HepG2 (cell line): ENCODE measurements at regions not wholly inside any gene's neighbourhood (a gene's known extent, or its start where the extent isn't known, plus 50 kb on each side); places are given as distances from the start of the nearest gene placed in this dataset.

Experiments
- ATAC-seq: fragments of 200-7000 bp; cut with Tn5 transposase; 3 replicates; pipeline ENCODE4 v1.9.1; 2020; ENCODE audit warnings: mild to moderate bottlenecking, moderate library complexity
- BruUV-seq: library from RNA; stranded (reverse); fragments of 400-500 nt; replicated peaks from 2 replicates; lab custom pipeline; 2021; lab: Mats Ljungman, UMichigan
- CTCF ChIA-PET: fragments of 300-600 bp; formaldehyde crosslinking; extraction: SDS; loops from one replicate; lab custom pipeline; 2021; ENCODE audit warnings: low total read pairs, inconsistent platforms, low intra/inter-chr PET ratio; lab: Yijun Ruan, JAX
- POLR2A ChIA-PET: fragments of 350-600 bp; sonication (Branson Sonifier 250); formaldehyde crosslinking; loops from one replicate; lab custom pipeline; 2020; ENCODE audit warnings: antibody characterized with exemption, inconsistent platforms; lab: Yijun Ruan, JAX
- DNase-seq: peaks from one replicate; pipeline ENCODE4 v3.0.0-alpha.2; 2015; ENCODE audit warnings: low spot score
- FAIRE-seq: peaks from 3 replicates; lab custom pipeline; 2011; peaks lifted over from hg19 to GRCh38; lab: Jason Lieb, UNC
- H2AFZ ChIP-seq: one replicate; pipeline ENCODE4 v1.6.1; 2011; ENCODE audit warnings: low read length, inconsistent platforms
- H3K27ac ChIP-seq: fragments of 300-600 bp; 3 replicates; pipeline ENCODE4 v1.8.0; 2011; ENCODE audit warnings: mixed run types, mild to moderate bottlenecking, mixed read lengths, low read length, inconsistent platforms; ENCODE audit not compliant: insufficient read depth; ENCODE audit errors: extremely low read length
- H3K27me3 ChIP-seq, 2 experiments: fragments of 200-600 bp in 1 of 2; 2 replicates in 1 of 2; 3 replicates in 1 of 2; pipeline versions ENCODE4 v1.6.0 to v1.8.0; 2011; ENCODE audit warnings: low read length in 2 of 2, mild to moderate bottlenecking in 2 of 2, moderate library complexity in 2 of 2, inconsistent platforms in 1 of 2; ENCODE audit not compliant: insufficient read depth in 2 of 2, control insufficient read depth in 1 of 2
- H3K36me3 ChIP-seq, 2 experiments: fragments of 200-600 bp in 1 of 2; replicated peaks in 1 of 2; 2 replicates in 1 of 2; 3 replicates in 1 of 2; pipeline versions ENCODE4 v1.5.1 to v1.8.0; 2011; ENCODE audit warnings: low read length in 2 of 2, inconsistent platforms in 1 of 2; ENCODE audit not compliant: insufficient read depth in 2 of 2, control insufficient read depth in 1 of 2
- H3K4me1 ChIP-seq: 2 replicates; pipeline ENCODE4 v1.5.1; 2012; ENCODE audit warnings: low read length, inconsistent platforms; ENCODE audit not compliant: insufficient read depth
- H3K4me2 ChIP-seq: 2 replicates; pipeline ENCODE4 v1.6.0; 2011; ENCODE audit warnings: low read depth, low read length, inconsistent platforms
- H3K4me3 ChIP-seq, 3 experiments: fragments of 200-600 bp in 1 of 3; sonication (generic), shearing (Covaris generic) in 1 of 3; replicated peaks in 1 of 3; 2 replicates each; pipeline ENCODE4 v1.5.1; 2011 to 2016; ENCODE audit warnings: low read length in 3 of 3, inconsistent platforms in 2 of 3, low read depth in 2 of 3, mild to moderate bottlenecking in 2 of 3, control low read depth in 1 of 3, mixed read lengths in 1 of 3; ENCODE audit not compliant: insufficient read depth in 1 of 3
- H3K79me2 ChIP-seq: one replicate; pipeline ENCODE4 v1.6.1; 2011; ENCODE audit warnings: low read length, inconsistent platforms; ENCODE audit not compliant: insufficient read depth
- H3K9ac ChIP-seq: 2 replicates; pipeline ENCODE4 v1.6.0; 2011; ENCODE audit warnings: mild to moderate bottlenecking, low read depth, low read length, inconsistent platforms; ENCODE audit not compliant: insufficient read depth
- H3K9me3 ChIP-seq: 2 replicates; pipeline ENCODE4 v1.5.1; 2012; ENCODE audit warnings: mild to moderate bottlenecking, low read length
- H4K20me1 ChIP-seq: 2 replicates; pipeline ENCODE4 v1.6.0; 2011; ENCODE audit warnings: inconsistent platforms, mild to moderate bottlenecking, low read length, moderate library complexity; ENCODE audit not compliant: insufficient read depth
- ARID4A ChIP-seq: sonication (generic); formaldehyde crosslinking; IDR thresholded peaks from 2 replicates; pipeline ENCODE4 v1.5.0; 2020; ENCODE audit warnings: mild to moderate bottlenecking, missing genetic modification reagents, borderline replicate concordance
- BRCA1 ChIP-seq: sonication (generic); formaldehyde crosslinking; IDR thresholded peaks from 2 replicates; pipeline ENCODE4 v1.4.0; 2020; ENCODE audit warnings: missing genetic modification reagents
- FOXJ3 ChIP-seq: sonication (generic); formaldehyde crosslinking; IDR thresholded peaks from 2 replicates; pipeline ENCODE4 v1.4.0; 2020; ENCODE audit warnings: missing genetic modification reagents, mild to moderate bottlenecking, borderline replicate concordance
- TBL1XR1 ChIP-seq: fragments of 150-350 bp; IDR thresholded peaks from 2 replicates; pipeline ENCODE4 v1.6.1; 2014; ENCODE audit warnings: borderline replicate concordance, low read length; ENCODE audit not compliant: partially characterized antibody
- YEATS2 ChIP-seq: sonication (generic); formaldehyde crosslinking; IDR thresholded peaks from 2 replicates; pipeline ENCODE4 v1.4.0; 2020; ENCODE audit warnings: missing genetic modification reagents, borderline replicate concordance
- ZFYVE20 ChIP-seq: sonication (generic); formaldehyde crosslinking; IDR thresholded peaks from 2 replicates; pipeline ENCODE4 v1.8.0; 2023; ENCODE audit warnings: low read depth, mild to moderate bottlenecking, moderate library complexity, missing genetic modification reagents, borderline replicate concordance
- ZKSCAN5 ChIP-seq: sonication (generic); formaldehyde crosslinking; IDR thresholded peaks from 2 replicates; pipeline ENCODE4 v1.5.1; 2020; ENCODE audit warnings: mild to moderate bottlenecking, missing genetic modification reagents
- ZNF510 ChIP-seq: sonication (generic); formaldehyde crosslinking; IDR thresholded peaks from 2 replicates; pipeline ENCODE4 v1.4.0; 2020; ENCODE audit warnings: low read depth, mild to moderate bottlenecking, missing genetic modification reagents
- ZSCAN22 ChIP-seq: sonication (generic); formaldehyde crosslinking; IDR thresholded peaks from 2 replicates; pipeline ENCODE4 v1.4.0; 2020; ENCODE audit warnings: mild to moderate bottlenecking, missing genetic modification reagents
- WGBS: methylation state at CpG from one replicate; pipeline ENCODE4 v1.1.6; 2017; ENCODE audit warnings: low lambda C conversion rate; 5-methylcytosine and 5-hydroxymethylcytosine counted together
- in situ Hi-C: cut with HindIII; loops from 2 replicates; pipeline ENCODE4 v1.10.0; 2017; ENCODE audit warnings: low pct_unique_long_range_greater_than_20kb; ENCODE audit not compliant: extremely low pct_ligation_motif_present
- intact Hi-C: fragments of 100-400 bp; cut with micrococcal nuclease; formaldehyde crosslinking; loops from one replicate; pipeline ENCODE4 v1.10.0; 2022; ENCODE audit not compliant: unreplicated experiment

DNA sequence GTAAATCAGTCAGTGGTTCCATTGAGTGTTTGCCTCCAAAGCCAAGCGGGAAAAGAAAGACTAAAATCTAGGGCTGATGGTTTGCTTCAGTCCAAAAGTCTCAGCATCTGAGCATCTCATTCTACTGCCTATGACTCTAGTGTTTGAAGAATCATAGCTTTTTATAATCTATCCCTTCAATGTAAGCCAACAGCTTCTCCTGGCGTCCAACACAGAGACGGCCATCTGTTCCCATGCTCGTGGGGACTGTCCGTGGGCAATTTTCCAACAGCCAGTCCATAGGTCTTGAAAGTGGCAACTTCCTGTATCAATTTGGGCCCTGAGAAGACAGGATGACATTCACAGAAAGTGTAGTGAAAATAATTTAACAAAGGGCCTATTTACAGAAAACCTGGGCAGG, 544.4 kb upstream of the TMEM132C start:
- ChIA-PET CTCF (no interaction called here), POLR2A (no interaction called here)
- H3K79me2 ChIP-seq = no peaks in the 10 kb centered on the region
- FAIRE-seq (no peak), ATAC-seq (no peak), DNase-seq (no peak)
- no peak overlapping the region for H3K9ac ChIP-seq
- intact Hi-C loops = no loop called here
- no TSS peak for BruUV-seq
- H2AFZ ChIP-seq = no peak overlapping the region
- in situ Hi-C loops = no loop called here
- no peaks in the 10 kb centered on the region for H3K27me3 ChIP-seq
- TF ChIP-seq ZSCAN22 (CRISPR knock-in tag) = no peak
- TF ChIP-seq ZFYVE20 (CRISPR knock-in tag) = no peak
- TF ChIP-seq ZKSCAN5 (CRISPR knock-in tag) = no peak
- TF ChIP-seq ARID4A (CRISPR knock-in tag) = no peak
- TF ChIP-seq FOXJ3 (CRISPR knock-in tag) = no peak
- TF ChIP-seq ZNF510 (CRISPR knock-in tag) = no peak
- no peak for TF ChIP-seq TBL1XR1
- no peak for TF ChIP-seq BRCA1 (CRISPR knock-in tag)
- TF ChIP-seq YEATS2 (CRISPR knock-in tag) = no peak
- H3K4me3 ChIP-seq = no peak overlapping the region
- H3K4me2 ChIP-seq = no peak overlapping the region
- no peaks in the 10 kb centered on the region for H3K36me3 ChIP-seq
- H3K4me1 ChIP-seq = no peaks in the 10 kb centered on the region
- no peaks in the 10 kb centered on the region for H4K20me1 ChIP-seq
- no peaks in the 10 kb centered on the region for H3K9me3 ChIP-seq
- H3K27ac ChIP-seq = no peak overlapping the region
- WGBS = 17% methylated on average over 5 of the region's 5 CpGs
